ENCODE measurements at regions not wholly inside any gene's neighbourhood (a gene's known extent, or its start where the extent isn't known, plus 50 kb on each side); places are given as distances from the start of the nearest gene placed in this dataset.

DNA sequence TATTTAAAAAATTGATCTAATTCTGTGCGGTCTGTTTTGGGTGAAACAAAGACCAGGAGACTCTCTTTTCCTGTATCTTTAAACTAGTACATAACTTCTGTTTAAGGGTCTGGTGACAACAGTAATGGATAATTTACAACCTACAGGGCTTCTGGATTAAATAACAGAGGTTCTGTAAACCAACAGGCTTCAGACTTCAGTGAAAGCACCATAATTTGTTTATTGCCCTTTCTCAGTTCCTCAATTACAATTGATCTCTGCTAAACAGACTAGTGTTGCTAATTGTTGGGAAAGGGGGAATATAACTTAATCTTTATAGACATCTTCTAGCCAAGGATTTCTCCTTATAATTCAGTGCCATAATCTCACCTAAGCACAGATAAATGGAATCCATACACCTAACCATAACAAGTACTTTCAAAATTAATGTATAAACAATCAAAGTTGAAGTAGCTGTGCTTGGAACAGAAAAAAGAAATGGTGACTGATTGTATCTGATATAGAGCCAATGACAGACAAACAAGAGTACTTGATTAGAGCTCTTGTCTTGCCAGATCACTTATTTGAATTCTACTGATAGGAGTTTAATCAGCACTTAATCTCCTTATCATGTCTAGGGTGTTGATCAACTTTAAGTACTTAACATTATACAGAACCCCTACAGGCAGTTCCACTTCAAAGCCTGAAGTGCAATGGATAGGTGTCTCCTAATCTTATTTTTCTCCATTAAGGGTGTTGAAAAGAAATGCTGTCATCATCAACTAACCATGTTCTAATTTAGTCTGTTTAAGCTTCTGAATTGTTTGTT lies 536.0 kb downstream of the NR2F1-AS1 start:
- H3K27ac ChIP-seq (ENCODE audit: low read depth in 1 of 2, low read length in 1 of 2) = no peak overlapping the region
- no peak overlapping the region for H3K4me3 ChIP-seq (ENCODE audit: low read length in 2 of 2)
- H3K36me3 ChIP-seq (ENCODE audit: control insufficient read depth in 2 of 2, insufficient read depth in 2 of 2, low read length in 1 of 2) = no peaks in the 10 kb centered on the region
- no peaks in the 10 kb centered on the region for H3K9me3 ChIP-seq (ENCODE audit: control insufficient read depth in 2 of 2, insufficient read depth in 1 of 2, low read length in 1 of 2)
- DNase-seq (ENCODE audit: low read depth in 6 of 9, low spot score in 9 of 9) = no peak
- no peaks in the 10 kb centered on the region for H3K4me1 ChIP-seq (ENCODE audit: control insufficient read depth in 2 of 2, insufficient read depth in 2 of 2, low read length in 2 of 2)
- H3K27me3 ChIP-seq (ENCODE audit: control insufficient read depth in 2 of 2, insufficient read depth in 1 of 2, low read length in 1 of 2) = no peaks in the 10 kb centered on the region
- WGBS = 74% methylated on average over 1 of the region's 1 CpG

DNA sequence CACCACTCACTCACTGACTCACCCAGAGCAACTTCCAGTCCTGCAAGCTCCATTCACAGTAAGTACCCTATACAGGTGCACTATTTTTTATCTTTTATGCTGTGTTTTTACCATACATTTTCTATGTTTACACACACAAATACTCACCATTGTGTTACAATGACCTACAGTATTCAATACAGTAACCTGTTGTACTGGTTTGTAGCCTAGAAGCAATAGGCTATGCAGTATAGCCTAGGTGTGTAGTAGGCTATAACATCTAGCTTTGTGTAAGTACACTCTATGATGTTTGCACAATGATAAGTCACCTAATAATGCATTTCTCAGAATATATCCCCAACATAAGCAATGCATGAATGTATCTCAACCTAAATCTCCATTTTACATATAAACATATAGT lies 541.1 kb downstream of the NR2F1-AS1 start:
- H3K9me3 ChIP-seq (ENCODE audit: control insufficient read depth in 2 of 2, insufficient read depth in 1 of 2, low read length in 1 of 2) = no peaks in the 10 kb centered on the region
- H3K4me1 ChIP-seq (ENCODE audit: control insufficient read depth in 2 of 2, insufficient read depth in 2 of 2, low read length in 2 of 2) = no peaks in the 10 kb centered on the region
- H3K4me3 ChIP-seq (ENCODE audit: low read length in 2 of 2) = no peak overlapping the region
- DNase-seq (ENCODE audit: low read depth in 6 of 9, low spot score in 9 of 9) = no peak
- H3K27me3 ChIP-seq (ENCODE audit: control insufficient read depth in 2 of 2, insufficient read depth in 1 of 2, low read length in 1 of 2) = no peaks in the 10 kb centered on the region
- no peaks in the 10 kb centered on the region for H3K36me3 ChIP-seq (ENCODE audit: control insufficient read depth in 2 of 2, insufficient read depth in 2 of 2, low read length in 1 of 2)
- no peak overlapping the region for H3K27ac ChIP-seq (ENCODE audit: low read depth in 1 of 2, low read length in 1 of 2)

DNA sequence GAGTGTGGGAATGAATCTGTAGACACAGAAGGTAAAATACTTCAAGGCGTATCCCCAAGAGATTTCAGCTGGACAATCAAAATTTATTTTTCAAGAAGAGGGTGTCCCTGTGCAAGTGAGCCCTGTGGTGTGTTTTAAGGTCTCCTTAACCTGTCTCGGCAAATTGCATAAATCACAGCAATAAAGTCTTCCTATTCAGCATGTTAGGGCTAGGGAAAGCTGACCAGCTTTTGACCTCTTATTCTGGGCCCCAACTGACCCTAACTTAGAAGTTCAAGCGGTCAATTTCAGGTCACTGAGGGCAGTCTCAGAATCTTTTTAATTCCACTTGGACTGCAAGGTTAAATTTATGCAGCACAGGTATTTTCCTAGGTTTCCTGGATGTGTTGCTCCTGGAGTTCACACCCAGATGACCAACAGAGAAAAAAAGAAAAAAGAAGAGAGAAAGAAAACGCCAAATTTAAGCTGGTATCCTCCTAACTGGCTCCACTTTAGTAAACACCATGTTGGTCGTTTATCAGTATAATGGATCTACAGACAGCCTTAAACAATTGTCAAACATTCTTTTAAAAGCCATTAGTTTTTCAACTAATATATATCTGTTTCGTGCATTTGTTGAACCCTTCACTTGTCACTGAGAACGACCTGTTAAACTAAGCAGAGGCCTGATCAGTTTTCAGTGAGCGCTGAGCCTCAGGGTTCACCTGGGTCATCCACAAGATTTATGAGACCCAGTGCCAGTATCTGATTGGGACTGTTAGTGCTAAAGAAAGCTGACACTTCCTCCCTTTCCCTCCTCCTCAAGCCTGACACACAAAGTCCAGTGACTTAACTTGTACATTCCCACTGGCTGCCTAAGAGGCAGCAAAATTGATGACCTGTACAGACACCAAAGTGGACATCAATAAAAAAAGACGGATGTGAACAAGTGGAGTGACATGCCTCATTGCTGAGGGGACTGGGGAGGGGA lies 546.1 kb downstream of the NR2F1-AS1 start:
- H3K27ac ChIP-seq (ENCODE audit: low read depth in 1 of 2, low read length in 1 of 2) = no peak overlapping the region
- WGBS = 51% methylated on average over 9 of the region's 9 CpGs
- no peaks in the 10 kb centered on the region for H3K27me3 ChIP-seq (ENCODE audit: control insufficient read depth in 2 of 2, insufficient read depth in 1 of 2, low read length in 1 of 2)
- H3K9me3 ChIP-seq (ENCODE audit: control insufficient read depth in 2 of 2, insufficient read depth in 1 of 2, low read length in 1 of 2) = no peaks in the 10 kb centered on the region
- DNase-seq (ENCODE audit: low read depth in 6 of 9, low spot score in 9 of 9) = no peak
- H3K4me3 ChIP-seq (ENCODE audit: low read length in 2 of 2) = no peak overlapping the region
- H3K4me1 ChIP-seq (ENCODE audit: control insufficient read depth in 2 of 2, insufficient read depth in 2 of 2, low read length in 2 of 2) = no peaks in the 10 kb centered on the region
- H3K36me3 ChIP-seq (ENCODE audit: control insufficient read depth in 2 of 2, insufficient read depth in 2 of 2, low read length in 1 of 2) = no peaks in the 10 kb centered on the region

DNA sequence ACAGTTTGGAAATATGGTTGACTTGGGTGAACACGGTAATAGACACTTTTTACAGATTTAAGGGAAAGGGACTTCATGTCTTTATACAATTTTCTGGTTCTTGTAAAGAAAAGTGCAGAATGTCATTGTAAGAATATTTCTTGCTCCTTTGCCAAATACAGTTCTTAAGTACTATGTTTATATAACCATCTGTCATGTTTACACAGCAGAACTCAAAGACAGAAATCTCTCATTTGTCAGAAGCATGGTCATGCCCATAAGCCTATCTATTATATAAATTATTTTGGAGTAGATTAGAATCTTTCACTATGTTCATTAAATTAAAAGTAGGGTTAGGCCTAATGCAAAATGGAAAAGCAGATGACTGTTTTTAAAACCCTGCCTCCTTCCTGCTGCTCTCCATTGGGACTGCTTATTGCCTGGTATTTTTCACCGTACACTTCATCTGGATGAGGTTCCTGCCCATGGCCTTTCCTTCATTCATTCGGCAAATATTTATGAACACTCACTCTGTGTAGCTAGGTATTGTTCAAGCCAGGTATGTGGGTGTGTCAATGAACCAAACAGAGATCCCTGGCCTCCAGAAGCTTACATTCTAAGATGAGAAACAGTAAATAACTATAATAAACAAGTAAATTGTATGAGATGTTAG lies 558.1 kb downstream of the NR2F1-AS1 start:
- no peak for DNase-seq (ENCODE audit: low read depth in 6 of 9, low spot score in 9 of 9)
- Histone ChIP-seq H3K27ac (ENCODE audit: low read depth in 1 of 2, low read length in 1 of 2) (no peak overlapping the region), H3K4me3 (ENCODE audit: low read length in 2 of 2) (no peak overlapping the region), H3K9me3 (ENCODE audit: control insufficient read depth in 2 of 2, insufficient read depth in 1 of 2, low read length in 1 of 2) (no peaks in the 10 kb centered on the region), H3K27me3 (ENCODE audit: control insufficient read depth in 2 of 2, insufficient read depth in 1 of 2, low read length in 1 of 2) (no peaks in the 10 kb centered on the region), H3K36me3 (ENCODE audit: control insufficient read depth in 2 of 2, insufficient read depth in 2 of 2, low read length in 1 of 2) (no peaks in the 10 kb centered on the region), H3K4me1 (ENCODE audit: control insufficient read depth in 2 of 2, insufficient read depth in 2 of 2, low read length in 2 of 2) (no peaks in the 10 kb centered on the region)
- 96% methylated on average over 3 of the region's 3 CpGs for WGBS

DNA sequence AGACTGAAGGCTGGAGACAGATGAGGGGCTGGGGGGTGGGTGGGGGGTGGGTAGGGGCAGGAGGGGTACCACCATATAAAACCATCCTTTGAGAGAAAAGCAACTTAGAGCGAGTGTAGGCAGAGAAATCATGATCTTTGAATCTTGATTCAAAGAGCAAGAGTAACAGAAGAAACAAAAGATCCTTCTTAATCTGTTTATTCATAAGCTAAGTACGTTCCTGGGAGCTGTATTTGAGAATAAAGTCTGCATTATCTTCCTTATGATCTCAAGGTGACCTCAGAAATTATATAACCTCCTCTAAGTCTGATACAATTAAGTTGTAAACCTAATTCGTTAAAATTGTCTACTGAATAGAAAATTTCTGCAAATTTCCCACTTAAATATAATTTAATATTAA lies 558.8 kb downstream of the NR2F1-AS1 start:
- Histone ChIP-seq H3K4me3 (ENCODE audit: low read length in 2 of 2) (no peak overlapping the region), H3K4me1 (ENCODE audit: control insufficient read depth in 2 of 2, insufficient read depth in 2 of 2, low read length in 2 of 2) (no peaks in the 10 kb centered on the region), H3K9me3 (ENCODE audit: control insufficient read depth in 2 of 2, insufficient read depth in 1 of 2, low read length in 1 of 2) (no peaks in the 10 kb centered on the region), H3K27me3 (ENCODE audit: control insufficient read depth in 2 of 2, insufficient read depth in 1 of 2, low read length in 1 of 2) (no peaks in the 10 kb centered on the region), H3K36me3 (ENCODE audit: control insufficient read depth in 2 of 2, insufficient read depth in 2 of 2, low read length in 1 of 2) (no peaks in the 10 kb centered on the region), H3K27ac (ENCODE audit: low read depth in 1 of 2, low read length in 1 of 2) (no peak overlapping the region)
- 82% methylated on average over 3 of the region's 3 CpGs for WGBS
- no peak for DNase-seq (ENCODE audit: low read depth in 6 of 9, low spot score in 9 of 9)

DNA sequence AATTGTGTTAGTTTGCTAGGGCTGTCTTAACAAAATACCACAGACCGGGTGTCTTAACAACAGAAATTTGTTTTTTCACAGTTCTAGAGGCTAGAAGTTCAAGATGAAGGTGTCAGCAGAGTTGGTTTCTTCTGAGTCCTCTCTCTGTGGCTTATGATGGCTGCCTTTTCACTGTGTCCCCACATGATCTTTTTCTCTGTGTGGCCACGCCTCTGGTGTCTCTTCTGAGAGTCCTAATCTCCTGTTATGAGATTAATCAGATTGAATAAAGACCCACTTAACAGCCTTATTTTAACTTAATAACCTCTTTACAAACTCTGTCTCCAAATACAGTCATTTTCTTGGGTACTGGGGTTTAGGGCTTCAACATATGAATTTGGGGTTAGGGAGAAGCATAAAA lies 561.1 kb downstream of the NR2F1-AS1 start:
- no peak overlapping the region for H3K27ac ChIP-seq (ENCODE audit: low read depth in 1 of 2, low read length in 1 of 2)
- H3K27me3 ChIP-seq (ENCODE audit: control insufficient read depth in 2 of 2, insufficient read depth in 1 of 2, low read length in 1 of 2) = no peaks in the 10 kb centered on the region
- H3K4me1 ChIP-seq (ENCODE audit: control insufficient read depth in 2 of 2, insufficient read depth in 2 of 2, low read length in 2 of 2) = no peaks in the 10 kb centered on the region
- no peaks in the 10 kb centered on the region for H3K36me3 ChIP-seq (ENCODE audit: control insufficient read depth in 2 of 2, insufficient read depth in 2 of 2, low read length in 1 of 2)
- WGBS = 78% methylated on average over 2 of the region's 2 CpGs
- H3K9me3 ChIP-seq (ENCODE audit: control insufficient read depth in 2 of 2, insufficient read depth in 1 of 2, low read length in 1 of 2) = no peaks in the 10 kb centered on the region
- DNase-seq (ENCODE audit: low read depth in 6 of 9, low spot score in 9 of 9) = no peak
- no peak overlapping the region for H3K4me3 ChIP-seq (ENCODE audit: low read length in 2 of 2)

DNA sequence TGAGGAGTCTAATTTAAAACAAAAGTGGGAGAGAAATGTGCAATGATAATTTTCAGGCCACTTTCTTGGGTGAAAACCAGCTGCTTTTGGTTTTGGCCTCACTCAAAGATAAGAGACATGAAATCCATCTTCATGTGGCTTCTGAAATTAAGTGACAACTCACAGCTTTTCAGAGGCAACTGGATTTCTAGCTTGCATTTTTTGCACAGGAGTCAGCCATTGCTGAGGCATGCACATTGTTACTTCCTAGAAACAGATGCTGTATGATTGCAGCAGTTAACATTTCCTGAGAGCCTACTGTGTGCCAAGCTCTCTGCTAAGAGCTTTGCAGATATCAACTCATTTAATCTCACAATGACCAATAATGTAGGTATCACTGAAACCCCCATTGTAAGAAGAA lies 562.6 kb downstream of the NR2F1-AS1 start:
- Histone ChIP-seq H3K9me3 (ENCODE audit: control insufficient read depth in 2 of 2, insufficient read depth in 1 of 2, low read length in 1 of 2) (no peaks in the 10 kb centered on the region), H3K4me1 (ENCODE audit: control insufficient read depth in 2 of 2, insufficient read depth in 2 of 2, low read length in 2 of 2) (no peaks in the 10 kb centered on the region), H3K27me3 (ENCODE audit: control insufficient read depth in 2 of 2, insufficient read depth in 1 of 2, low read length in 1 of 2) (no peaks in the 10 kb centered on the region), H3K27ac (ENCODE audit: low read depth in 1 of 2, low read length in 1 of 2) (no peak overlapping the region), H3K4me3 (ENCODE audit: low read length in 2 of 2) (no peak overlapping the region), H3K36me3 (ENCODE audit: control insufficient read depth in 2 of 2, insufficient read depth in 2 of 2, low read length in 1 of 2) (no peaks in the 10 kb centered on the region)
- DNase-seq (ENCODE audit: low read depth in 6 of 9, low spot score in 9 of 9) = no peak

DNA sequence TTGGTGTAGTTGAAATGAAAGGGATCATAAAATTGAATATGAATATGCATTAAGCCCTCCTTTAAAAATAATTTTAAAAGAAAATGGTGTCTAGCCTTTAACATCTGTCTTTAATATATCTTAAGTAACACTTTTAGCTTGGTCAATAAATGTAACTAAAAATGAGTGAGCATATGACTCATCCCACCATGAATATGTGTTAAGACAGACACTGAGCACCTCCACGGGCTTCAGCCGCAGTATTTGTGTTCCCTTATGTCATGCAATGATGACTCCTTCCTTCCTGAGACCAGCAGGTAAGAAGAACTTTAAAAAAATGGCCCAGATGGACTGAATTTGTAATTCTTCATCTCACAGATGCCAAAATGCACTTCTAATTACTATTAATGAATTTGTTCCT lies 563.2 kb downstream of the NR2F1-AS1 start:
- H3K4me3 ChIP-seq (ENCODE audit: low read length in 2 of 2) = no peak overlapping the region
- WGBS = 84% methylated on average over 2 of the region's 2 CpGs
- no peaks in the 10 kb centered on the region for H3K4me1 ChIP-seq (ENCODE audit: control insufficient read depth in 2 of 2, insufficient read depth in 2 of 2, low read length in 2 of 2)

DNA sequence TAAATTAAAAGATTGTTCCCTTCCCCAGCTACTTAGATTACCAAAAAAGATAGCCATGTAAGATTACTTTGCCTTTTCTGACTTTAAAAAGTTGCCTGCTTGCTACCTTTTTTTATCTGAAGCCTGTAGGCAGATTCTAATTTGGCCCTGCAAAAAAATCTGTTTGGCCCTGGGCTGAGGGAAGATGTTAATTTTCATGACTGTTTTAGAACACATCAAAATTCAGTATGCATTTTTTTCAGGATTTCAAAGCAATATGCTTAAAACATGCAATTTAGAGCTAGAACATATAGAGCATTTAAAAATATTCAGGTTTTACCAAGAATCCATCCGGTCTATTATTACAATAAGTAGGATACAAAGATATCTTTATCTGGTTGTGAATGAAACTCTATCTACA lies 563.6 kb downstream of the NR2F1-AS1 start:
- 99% methylated on average over 1 of the region's 1 CpG for WGBS
- no peak for DNase-seq (ENCODE audit: low read depth in 6 of 9, low spot score in 9 of 9)
- Histone ChIP-seq H3K4me3 (ENCODE audit: low read length in 2 of 2) (no peak overlapping the region), H3K36me3 (ENCODE audit: control insufficient read depth in 2 of 2, insufficient read depth in 2 of 2, low read length in 1 of 2) (no peaks in the 10 kb centered on the region), H3K9me3 (ENCODE audit: control insufficient read depth in 2 of 2, insufficient read depth in 1 of 2, low read length in 1 of 2) (no peaks in the 10 kb centered on the region), H3K27ac (ENCODE audit: low read depth in 1 of 2, low read length in 1 of 2) (no peak overlapping the region), H3K4me1 (ENCODE audit: control insufficient read depth in 2 of 2, insufficient read depth in 2 of 2, low read length in 2 of 2) (no peaks in the 10 kb centered on the region), H3K27me3 (ENCODE audit: control insufficient read depth in 2 of 2, insufficient read depth in 1 of 2, low read length in 1 of 2) (no peaks in the 10 kb centered on the region)

More for the DNA sequence above, 563.2 kb downstream of the NR2F1-AS1 start:
- Histone ChIP-seq H3K9me3 (ENCODE audit: control insufficient read depth in 2 of 2, insufficient read depth in 1 of 2, low read length in 1 of 2) (no peaks in the 10 kb centered on the region), H3K27me3 (ENCODE audit: control insufficient read depth in 2 of 2, insufficient read depth in 1 of 2, low read length in 1 of 2) (no peaks in the 10 kb centered on the region), H3K27ac (ENCODE audit: low read depth in 1 of 2, low read length in 1 of 2) (no peak overlapping the region), H3K36me3 (ENCODE audit: control insufficient read depth in 2 of 2, insufficient read depth in 2 of 2, low read length in 1 of 2) (no peaks in the 10 kb centered on the region)
- DNase-seq (ENCODE audit: low read depth in 6 of 9, low spot score in 9 of 9) = no peak
